GM12878 (cell line): ENCODE measurements at regions not wholly inside any gene's neighbourhood (a gene's known extent, or its start where the extent isn't known, plus 50 kb on each side); places are given as distances from the start of the nearest gene placed in this dataset.

Experiments
- ATAC-seq: fragments of 200-7000 bp; cut with Tn5 transposase; 3 replicates; pipeline ENCODE4 v1.9.1; 2020; ENCODE audit warnings: mild to moderate bottlenecking, moderate library complexity
- BruUV-seq: library from RNA; stranded (reverse); fragments of 400-500 nt; replicated peaks from 2 replicates; lab custom pipeline; 2021; lab: Mats Ljungman, UMichigan
- CTCF ChIA-PET: fragments of 300-600 bp; sonication (Branson Sonifier 250); formaldehyde crosslinking; extraction: SDS; loops from one replicate; lab custom pipeline; 2021; ENCODE audit warnings: inconsistent platforms; lab: Yijun Ruan, JAX
- POLR2A ChIA-PET: fragments of 350-600 bp; formaldehyde crosslinking; extraction: SDS; loops from one replicate; lab custom pipeline; 2021; ENCODE audit warnings: inconsistent platforms; lab: Charles Lee
- RAD21 ChIA-PET: fragments of 300-600 bp; sonication (Branson Sonifier 250); formaldehyde crosslinking; loops from one replicate; lab custom pipeline; 2023; ENCODE audit warnings: antibody characterized with exemption; ENCODE audit not compliant: unreplicated experiment; lab: Charles Lee
- SMC1A ChIA-PET: fragments of 300-600 bp; sonication (Branson Sonifier 250); formaldehyde crosslinking; loops from one replicate; lab custom pipeline; 2023; ENCODE audit not compliant: unreplicated experiment, uncharacterized antibody; lab: Charles Lee
- DNase-seq: peaks from one replicate; pipeline ENCODE4 v3.0.0-alpha.2; 2011; ENCODE audit warnings: low read depth, low spot score
- FAIRE-seq: peaks from 3 replicates; lab custom pipeline; 2011; peaks lifted over from hg19 to GRCh38; lab: Jason Lieb, UNC
- H2AFZ ChIP-seq: 2 replicates; pipeline ENCODE4 v1.6.0; 2011; ENCODE audit warnings: low read depth, low read length, control low read depth; ENCODE audit not compliant: control insufficient read depth
- H3K27ac ChIP-seq: 2 replicates; pipeline ENCODE4 v1.5.1; 2011; ENCODE audit warnings: control low read depth; ENCODE audit not compliant: control insufficient read depth, insufficient read depth
- H3K27me3 ChIP-seq, 2 experiments: replicated peaks in 1 of 2; 2 replicates each; pipeline versions ENCODE4 v1.6.0 to v1.6.1; 2011; ENCODE audit warnings: low read length in 1 of 2; ENCODE audit not compliant: control insufficient read depth in 2 of 2, insufficient read depth in 2 of 2
- H3K36me3 ChIP-seq, 2 experiments: 2 replicates each; pipeline ENCODE4 v1.5.1; 2011; ENCODE audit warnings: low read length in 1 of 2; ENCODE audit not compliant: control insufficient read depth in 2 of 2, insufficient read depth in 2 of 2
- H3K4me1 ChIP-seq: 2 replicates; pipeline ENCODE4 v1.6.1; 2011; ENCODE audit warnings: mild to moderate bottlenecking, low read length, moderate library complexity, mixed read lengths; ENCODE audit not compliant: control insufficient read depth, insufficient read depth
- H3K4me2 ChIP-seq: 2 replicates; pipeline ENCODE4 v1.6.0; 2011; ENCODE audit warnings: control low read depth; ENCODE audit not compliant: control insufficient read depth, insufficient read depth
- H3K4me3 ChIP-seq: fragments of 200-600 bp; sonication (generic); 2 replicates; pipeline ENCODE4 v1.5.1; 2016
- H3K79me2 ChIP-seq: 2 replicates; pipeline ENCODE4 v1.6.0; 2011; ENCODE audit warnings: low read length; ENCODE audit not compliant: control insufficient read depth, insufficient read depth
- H3K9ac ChIP-seq: 2 replicates; pipeline ENCODE4 v1.8.0; 2011; ENCODE audit warnings: low read length, control low read depth, mixed read lengths; ENCODE audit not compliant: control insufficient read depth, insufficient read depth
- H3K9me3 ChIP-seq: replicated peaks from 3 replicates; pipeline ENCODE4 v1.5.1; 2011; ENCODE audit warnings: mild to moderate bottlenecking, low read length; ENCODE audit not compliant: control insufficient read depth, insufficient read depth
- H4K20me1 ChIP-seq: 2 replicates; pipeline ENCODE4 v1.6.0; 2011; ENCODE audit not compliant: control insufficient read depth, insufficient read depth
- ATF7 ChIP-seq: fragments of 450-650 bp; IDR thresholded peaks from 2 replicates; pipeline ENCODE4 v1.6.1; 2016; ENCODE audit warnings: low read depth, mild to moderate bottlenecking
- EP300 ChIP-seq, 2 experiments: fragments of 150-350 bp in 1 of 2; IDR thresholded peaks; 2 replicates each; pipeline ENCODE4 v1.6.1; 2011 to 2012; ENCODE audit warnings: low read depth in 2 of 2, low read length in 2 of 2, borderline replicate concordance in 1 of 2, improper control_type of control experiment in 1 of 2, inconsistent platforms in 1 of 2; ENCODE audit not compliant: control insufficient read depth in 1 of 2
- ESRRA ChIP-seq: IDR thresholded peaks from 2 replicates; pipeline ENCODE4 v1.6.1; 2012; ENCODE audit warnings: mild to moderate bottlenecking, low read length, improper control_type of control experiment
- FOXM1 ChIP-seq: IDR thresholded peaks from 2 replicates; pipeline ENCODE4 v1.6.1; 2012; ENCODE audit warnings: low read depth, mild to moderate bottlenecking, inconsistent platforms, low read length, moderate library complexity
- HDAC2 ChIP-seq: fragments of 200-600 bp; sonication (generic); IDR thresholded peaks from 2 replicates; pipeline ENCODE4 v1.6.1; 2017
- IKZF1 ChIP-seq: fragments of 450-650 bp; conservative IDR thresholded peaks from 2 replicates; pipeline ENCODE4 v1.6.1; 2017; ENCODE audit warnings: antibody characterized with exemption, mild to moderate bottlenecking
- IKZF2 ChIP-seq, 2 experiments: fragments of 450-650 bp; IDR thresholded peaks; 2 replicates each; pipeline ENCODE4 v1.6.1; 2017; ENCODE audit warnings: mild to moderate bottlenecking in 2 of 2, moderate library complexity in 2 of 2
- MEF2A ChIP-seq: IDR thresholded peaks from 2 replicates; pipeline ENCODE4 v1.6.1; 2011; ENCODE audit warnings: low read depth, mild to moderate bottlenecking, low read length, moderate library complexity; ENCODE audit not compliant: insufficient read depth
- MEF2B ChIP-seq: fragments of 450-650 bp; IDR thresholded peaks from 2 replicates; pipeline ENCODE4 v1.6.1; 2018; ENCODE audit warnings: mild to moderate bottlenecking, moderate library complexity; ENCODE audit not compliant: partially characterized antibody, poor library complexity, severe bottlenecking
- MTA2 ChIP-seq: fragments of 450-650 bp; IDR thresholded peaks from 2 replicates; pipeline ENCODE4 v1.6.1; 2016; ENCODE audit warnings: low read depth, mild to moderate bottlenecking, moderate library complexity
- NR2F1 ChIP-seq: fragments of 450-650 bp; conservative IDR thresholded peaks from 2 replicates; pipeline ENCODE4 v1.6.1; 2017; ENCODE audit warnings: mild to moderate bottlenecking
- PAX8 ChIP-seq: fragments of 450-650 bp; IDR thresholded peaks from 2 replicates; pipeline ENCODE4 v1.6.1; 2017; ENCODE audit warnings: mild to moderate bottlenecking, moderate library complexity
- SPI1 ChIP-seq: IDR thresholded peaks from 2 replicates; pipeline ENCODE4 v1.6.1; 2011; ENCODE audit warnings: low read depth, mild to moderate bottlenecking, low read length, moderate library complexity, borderline replicate concordance; ENCODE audit not compliant: insufficient read depth
- STAT3 ChIP-seq: IDR thresholded peaks from 2 replicates; pipeline ENCODE4 v1.6.1; 2011; ENCODE audit warnings: low read depth, low read length, improper control_type of control experiment
- ZNF217 ChIP-seq: fragments of 450-650 bp; IDR thresholded peaks from 2 replicates; pipeline ENCODE4 v1.6.1; 2017; ENCODE audit warnings: antibody characterized with exemption, mild to moderate bottlenecking
- ZZZ3 ChIP-seq: IDR thresholded peaks from 2 replicates; pipeline ENCODE4 v1.6.1; 2011; ENCODE audit warnings: low read depth; ENCODE audit not compliant: control insufficient read depth, insufficient read length
- WGBS: methylation state at CpG from one replicate; pipeline ENCODE4 v1.1.6; 2016; ENCODE audit warnings: low lambda C conversion rate; ENCODE audit not compliant: insufficient replicate concordance, insufficient coverage; ENCODE audit errors: missing lambda C conversion rate; 5-methylcytosine and 5-hydroxymethylcytosine counted together
- in situ Hi-C: fragments of 300-500 bp; cut with MboI; formaldehyde crosslinking; loops from 9 replicates; pipeline ENCODE4 v1.14.3; 2018; ENCODE audit warnings: mixed read lengths
- intact Hi-C: fragments of 100-400 bp; cut with micrococcal nuclease; formaldehyde crosslinking; loops from one replicate; pipeline ENCODE4 v1.14.2; 2022; ENCODE audit not compliant: unreplicated experiment

GRCh38 chr10:89138755-89139490 lies 68.2 kb downstream of the CH25H start:
- no peaks in the 10 kb centered on the region for H3K27me3 ChIP-seq
- POLR2A ChIA-PET, result no interaction called here
- H3K36me3 ChIP-seq, result no peaks in the 10 kb centered on the region
- in situ Hi-C loops (no loop called here), intact Hi-C loops (no loop called here)
- no peaks in the 10 kb centered on the region for H4K20me1 ChIP-seq
- H3K79me2 ChIP-seq, result no peaks in the 10 kb centered on the region
- no peak overlapping the region for H2AFZ ChIP-seq
- no peak for TF ChIP-seq PAX8
- TF ChIP-seq, all 136 proteins: peak for 0
- DNase-seq (no peak), FAIRE-seq (peak; percentile 13), ATAC-seq (no peak)
- H3K9me3 ChIP-seq, result no peaks in the 10 kb centered on the region; the same call in 2 of the 3 replicates
- no peak overlapping the region for H3K27ac ChIP-seq
- BruUV-seq, result no TSS peak
- no peak overlapping the region for H3K4me2 ChIP-seq
- CTCF ChIA-PET, result interaction anchor here (0.7 kb wide), 1 partner anchor 410 kb away, joined by 3 read pairs; no protein-coding TSS in a partner anchor
- 45% methylated on average over 1 of the region's 1 CpG for WGBS
- RAD21 ChIA-PET, result no interaction called here
- H3K9ac ChIP-seq, result no peak overlapping the region
- H3K4me3 ChIP-seq, result no peak overlapping the region
- H3K4me1 ChIP-seq, result no peaks in the 10 kb centered on the region
- SMC1A ChIA-PET, result no interaction called here

GRCh38 chr10:89134963-89135362 lies 72.2 kb downstream of the CH25H start:
- Histone ChIP-seq H3K27me3 (no peaks in the 10 kb centered on the region), H3K4me2 (no peak overlapping the region), H3K9me3 (no peaks in the 10 kb centered on the region; the same call in 2 of the 3 replicates), H3K4me1 (no peaks in the 10 kb centered on the region), H3K9ac (no peak overlapping the region), H3K79me2 (no peaks in the 10 kb centered on the region), H3K27ac (no peak overlapping the region), H3K36me3 (no peaks in the 10 kb centered on the region), H3K4me3 (no peak overlapping the region), H4K20me1 (no peaks in the 10 kb centered on the region), H2AFZ (no peak overlapping the region)
- CTCF ChIA-PET, result interaction anchor here (1.9 kb wide), 1 partner anchor 29 kb away, joined by 4 read pairs; no protein-coding TSS in a partner anchor
- intact Hi-C loops, result no loop called here
- TF ChIP-seq FOXM1 (no peak), STAT3 (no peak), MEF2A (peak; percentile 81; the same call in 1 of the 2 replicates), ZNF217 (peak; percentile 62; the same call in 1 of the 2 replicates), ATF7 (peak; percentile 77), IKZF2 (IDR thresholded peaks at IDR 0.05) (peak; percentile 74 to 78; a peak in 3 of 4 replicates), NR2F1 (peak; percentile 41; the same call in 1 of the 2 replicates), EP300 (IDR thresholded peaks at IDR 0.05; ENCODE audit: borderline replicate concordance in 1 of 2, control insufficient read depth in 1 of 2, low read depth in 2 of 2, low read length in 2 of 2) (peak; percentile 46 to 47; a peak in 3 of 4 replicates), HDAC2 (no peak), MTA2 (peak; percentile 66), IKZF1 (peak; percentile 60; the same call in 1 of the 2 replicates), ZZZ3 (no peak), ESRRA (no peak), SPI1 (peak; percentile 68; the same call in 1 of the 2 replicates), MEF2B (peak; percentile 92)
- DNase-seq (peak; percentile 15), FAIRE-seq (peak; percentile 18), ATAC-seq (peak; percentile 93)
- POLR2A ChIA-PET, result interaction anchor here (0.6 kb wide), 1 partner anchor 1182 kb away, joined by 3 read pairs; no protein-coding TSS in a partner anchor
- BruUV-seq, result no TSS peak
- SMC1A ChIA-PET, result interaction anchor here (1.3 kb wide), 1 partner anchor 79 kb away, joined by 3 read pairs; no protein-coding TSS in a partner anchor
- RAD21 ChIA-PET, result no interaction called here
- in situ Hi-C loops, result no loop called here
